Neural cell (in vitro differentiated cells): ENCODE measurements at regions not wholly inside any gene's neighbourhood (a gene's known extent, or its start where the extent isn't known, plus 50 kb on each side); places are given as distances from the start of the nearest gene placed in this dataset.

Experiments used
- H2AFZ ChIP-seq: fragments of 200-600, 300-800 bp; sonication (generic), shearing (Covaris generic); 2 replicates; pipeline ENCODE4 v1.6.0; 2014; ENCODE audit warnings: low read depth, mild to moderate bottlenecking, antibody characterized with exemption, low read length, moderate library complexity
- H3F3A ChIP-seq: fragments of 200-600 bp; shearing (Covaris generic); 2 replicates; pipeline ENCODE4 v1.6.1; 2016; ENCODE audit warnings: mild to moderate bottlenecking, moderate library complexity, mixed read lengths, antibody characterized with exemption, low read length; ENCODE audit not compliant: insufficient read depth, poor library complexity, severe bottlenecking
- H3K27ac ChIP-seq: fragments of 200-600, 300-800 bp; sonication (generic), shearing (Covaris generic); 2 replicates; pipeline ENCODE4 v1.5.1; 2014; ENCODE audit warnings: mild to moderate bottlenecking, low read length, moderate library complexity
- H3K27me3 ChIP-seq: fragments of 300-800, 200-600 bp; sonication (generic), shearing (Covaris generic); 2 replicates; pipeline ENCODE4 v1.6.0; 2014; ENCODE audit warnings: mild to moderate bottlenecking, low read depth, low read length, moderate library complexity; ENCODE audit not compliant: insufficient read depth
- H3K36me3 ChIP-seq: fragments of 300-800, 200-600 bp; sonication (generic), shearing (Covaris generic); 2 replicates; pipeline ENCODE4 v1.5.1; 2014; ENCODE audit warnings: mild to moderate bottlenecking, antibody characterized with exemption, low read length, moderate library complexity; ENCODE audit not compliant: insufficient read depth
- H3K4me2 ChIP-seq: fragments of 300-800, 200-600 bp; sonication (generic), shearing (Covaris generic); 2 replicates; pipeline ENCODE4 v1.6.0; 2014; ENCODE audit warnings: mild to moderate bottlenecking, low read length
- H3K4me3 ChIP-seq: fragments of 300-800, 200-600 bp; sonication (generic), shearing (Covaris generic); 2 replicates; pipeline ENCODE4 v1.5.1; 2014; ENCODE audit warnings: mild to moderate bottlenecking, low read length, moderate library complexity
- H3K79me2 ChIP-seq: fragments of 200-600 bp; shearing (Covaris generic); replicated peaks from 2 replicates; pipeline ENCODE4 v1.6.0; 2014; ENCODE audit warnings: mild to moderate bottlenecking, low read length, moderate library complexity; ENCODE audit not compliant: insufficient read depth
- H3K9ac ChIP-seq: fragments of 300-800, 200-600 bp; sonication (generic), shearing (Covaris generic); 2 replicates; pipeline ENCODE4 v1.6.1; 2016; ENCODE audit warnings: mild to moderate bottlenecking, low read length, mixed read lengths
- H3K9me2 ChIP-seq: fragments of 200-600 bp; shearing (Covaris generic); 2 replicates; pipeline ENCODE4 v1.6.1; 2016; ENCODE audit warnings: mild to moderate bottlenecking, low read length, mixed read lengths; ENCODE audit not compliant: insufficient read depth
- H3K9me3 ChIP-seq: fragments of 200-600, 300-800 bp; sonication (generic), shearing (Covaris generic); 2 replicates; pipeline ENCODE4 v1.6.1; 2016; ENCODE audit warnings: mild to moderate bottlenecking, mixed run types, low read length, moderate library complexity, mixed read lengths
- H4K20me1 ChIP-seq: fragments of 200-600 bp; shearing (Covaris generic); 2 replicates; pipeline ENCODE4 v1.6.1; 2016; ENCODE audit warnings: mild to moderate bottlenecking, mixed run types; ENCODE audit not compliant: insufficient read depth
- CTCF ChIP-seq: fragments of 450-650 bp; IDR thresholded peaks from 2 replicates; pipeline ENCODE4 v1.5.1; 2014; ENCODE audit warnings: antibody characterized with exemption, mild to moderate bottlenecking, moderate library complexity; ENCODE audit not compliant: poor library complexity, severe bottlenecking
- EP300 ChIP-seq: fragments of 450-650 bp; conservative IDR thresholded peaks from 2 replicates; pipeline ENCODE4 v1.6.1; 2014; ENCODE audit warnings: antibody characterized with exemption, mild to moderate bottlenecking, moderate library complexity; ENCODE audit not compliant: poor library complexity, severe bottlenecking
- EZH2 ChIP-seq: fragments of 200-600, 300-800 bp; shearing (Covaris generic), sonication (generic); IDR thresholded peaks from 2 replicates; pipeline ENCODE4 v1.6.1; 2014; ENCODE audit warnings: antibody characterized with exemption, low read length, borderline replicate concordance, mild to moderate bottlenecking; ENCODE audit not compliant: insufficient read depth, poor library complexity, severe bottlenecking
- MXI1 ChIP-seq: fragments of 450-650 bp; conservative IDR thresholded peaks from 2 replicates; pipeline ENCODE4 v1.6.1; 2014; ENCODE audit warnings: antibody characterized with exemption, mild to moderate bottlenecking; ENCODE audit not compliant: poor library complexity, severe bottlenecking
- POLR2AphosphoS5 ChIP-seq: IDR thresholded peaks from 2 replicates; pipeline ENCODE4 v1.6.1; 2012
- RAD21 ChIP-seq: fragments of 450-650 bp; conservative IDR thresholded peaks from 2 replicates; pipeline ENCODE4 v1.6.1; 2014; ENCODE audit warnings: antibody characterized with exemption, mild to moderate bottlenecking, moderate library complexity
- SMC3 ChIP-seq: fragments of 450-650 bp; conservative IDR thresholded peaks from 2 replicates; pipeline ENCODE4 v1.6.1; 2014; ENCODE audit warnings: antibody characterized with exemption, mild to moderate bottlenecking, moderate library complexity; ENCODE audit not compliant: poor library complexity
- TAF1 ChIP-seq: IDR thresholded peaks from 2 replicates; pipeline ENCODE4 v1.6.1; 2012; ENCODE audit warnings: low read depth
- TF ChIP-seq, protein P1 (sequence below): IDR thresholded peaks from 2 replicates; pipeline ENCODE4 v1.6.1; 2012; ENCODE audit warnings: borderline replicate concordance

- Histone ChIP-seq H3K79me2 (no peaks in the 10 kb centered on the region), H3K9me2 (no peaks in the 10 kb centered on the region), H3K4me3 (no peak overlapping the region), H3K9me3 (no peaks in the 10 kb centered on the region), H2AFZ (no peak overlapping the region), H4K20me1 (no peaks in the 10 kb centered on the region), H3K36me3 (no peaks in the 10 kb centered on the region), H3K27ac (no peak overlapping the region), H3K27me3 (no peaks in the 10 kb centered on the region), H3K9ac (no peak overlapping the region), H3K4me2 (no peak overlapping the region), H3F3A (no peaks in the 10 kb centered on the region)
- TF ChIP-seq MXI1 (no peak), EP300 (no peak), TAF1 (no peak), CTCF (no peak), SMC3 (no peak), RAD21 (no peak), EZH2 (no peak), POLR2AphosphoS5 (no peak)
- TF ChIP-seq, protein P1, sequence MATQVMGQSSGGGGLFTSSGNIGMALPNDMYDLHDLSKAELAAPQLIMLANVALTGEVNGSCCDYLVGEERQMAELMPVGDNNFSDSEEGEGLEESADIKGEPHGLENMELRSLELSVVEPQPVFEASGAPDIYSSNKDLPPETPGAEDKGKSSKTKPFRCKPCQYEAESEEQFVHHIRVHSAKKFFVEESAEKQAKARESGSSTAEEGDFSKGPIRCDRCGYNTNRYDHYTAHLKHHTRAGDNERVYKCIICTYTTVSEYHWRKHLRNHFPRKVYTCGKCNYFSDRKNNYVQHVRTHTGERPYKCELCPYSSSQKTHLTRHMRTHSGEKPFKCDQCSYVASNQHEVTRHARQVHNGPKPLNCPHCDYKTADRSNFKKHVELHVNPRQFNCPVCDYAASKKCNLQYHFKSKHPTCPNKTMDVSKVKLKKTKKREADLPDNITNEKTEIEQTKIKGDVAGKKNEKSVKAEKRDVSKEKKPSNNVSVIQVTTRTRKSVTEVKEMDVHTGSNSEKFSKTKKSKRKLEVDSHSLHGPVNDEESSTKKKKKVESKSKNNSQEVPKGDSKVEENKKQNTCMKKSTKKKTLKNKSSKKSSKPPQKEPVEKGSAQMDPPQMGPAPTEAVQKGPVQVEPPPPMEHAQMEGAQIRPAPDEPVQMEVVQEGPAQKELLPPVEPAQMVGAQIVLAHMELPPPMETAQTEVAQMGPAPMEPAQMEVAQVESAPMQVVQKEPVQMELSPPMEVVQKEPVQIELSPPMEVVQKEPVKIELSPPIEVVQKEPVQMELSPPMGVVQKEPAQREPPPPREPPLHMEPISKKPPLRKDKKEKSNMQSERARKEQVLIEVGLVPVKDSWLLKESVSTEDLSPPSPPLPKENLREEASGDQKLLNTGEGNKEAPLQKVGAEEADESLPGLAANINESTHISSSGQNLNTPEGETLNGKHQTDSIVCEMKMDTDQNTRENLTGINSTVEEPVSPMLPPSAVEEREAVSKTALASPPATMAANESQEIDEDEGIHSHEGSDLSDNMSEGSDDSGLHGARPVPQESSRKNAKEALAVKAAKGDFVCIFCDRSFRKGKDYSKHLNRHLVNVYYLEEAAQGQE, result no peak
These were observed 1031.6 kb upstream of the SEMA6D start for GRCh38 chr15:46685681-46686080.

DNA sequence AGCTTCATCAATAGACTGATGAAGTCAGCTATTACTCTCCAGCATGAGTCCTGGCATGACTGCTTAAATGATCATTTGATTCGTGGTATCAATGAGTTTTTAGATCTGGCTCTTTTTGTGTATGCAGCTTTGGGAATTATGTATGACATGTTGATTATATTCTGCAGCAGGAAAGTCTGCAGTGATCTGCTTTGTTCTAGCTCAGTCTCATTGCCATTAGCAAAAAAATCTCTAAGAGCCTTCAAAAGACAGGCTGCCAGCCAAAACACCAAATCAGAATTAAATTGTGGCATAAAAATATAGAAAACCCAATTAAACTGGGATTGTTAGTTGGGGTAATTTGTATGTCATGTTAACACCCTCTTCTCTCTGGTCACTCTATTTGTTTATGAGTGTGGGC is 1021.0 kb upstream of the SEMA6D start:
- Histone ChIP-seq H3K27ac (peak overlapping the region; percentile 61), H3K9me2 (no peaks in the 10 kb centered on the region), H4K20me1 (no peaks in the 10 kb centered on the region), H3K27me3 (no peaks in the 10 kb centered on the region), H3K9ac (peak overlapping the region; percentile 1), H3K4me3 (peak overlapping the region; percentile 29), H3K9me3 (no peaks in the 10 kb centered on the region), H2AFZ (no peak overlapping the region), H3K79me2 (no peaks in the 10 kb centered on the region), H3K36me3 (no peaks in the 10 kb centered on the region), H3K4me2 (peak overlapping the region; percentile 34), H3F3A (no peaks in the 10 kb centered on the region)
- TF ChIP-seq EP300 (no peak), POLR2AphosphoS5 (peak; percentile 46), EZH2 (no peak), RAD21 (no peak)

GRCh38 chr15:46701346-46701745 is 1016.0 kb upstream of the SEMA6D start:
- no peak for TF ChIP-seq SMC3
- TF ChIP-seq, protein P1, result no peak
- no peak for TF ChIP-seq CTCF
- no peak for TF ChIP-seq EZH2
- no peak for TF ChIP-seq TAF1
- TF ChIP-seq POLR2AphosphoS5, result no peak
- TF ChIP-seq MXI1, result no peak
- TF ChIP-seq EP300, result no peak
- no peak for TF ChIP-seq RAD21
- no peaks in the 10 kb centered on the region for H3K36me3 ChIP-seq
- H3K27me3 ChIP-seq, result no peaks in the 10 kb centered on the region
- H3K9ac ChIP-seq, result no peak overlapping the region
- no peaks in the 10 kb centered on the region for H3K9me3 ChIP-seq
- H2AFZ ChIP-seq, result no peak overlapping the region
- no peaks in the 10 kb centered on the region for H3F3A ChIP-seq
- H3K27ac ChIP-seq, result no peak overlapping the region
- H3K4me3 ChIP-seq, result no peak overlapping the region
- no peak overlapping the region for H3K4me2 ChIP-seq
- H3K79me2 ChIP-seq, result no peaks in the 10 kb centered on the region
- H3K9me2 ChIP-seq, result no peaks in the 10 kb centered on the region
- no peaks in the 10 kb centered on the region for H4K20me1 ChIP-seq
